ENCODE measurements at regions not wholly inside any gene's neighbourhood (a gene's known extent, or its start where the extent isn't known, plus 50 kb on each side); places are given as distances from the start of the nearest gene placed in this dataset.
A peak's percentile ranks its signal among the peaks of the same experiment; 100 is the strongest.

DNA sequence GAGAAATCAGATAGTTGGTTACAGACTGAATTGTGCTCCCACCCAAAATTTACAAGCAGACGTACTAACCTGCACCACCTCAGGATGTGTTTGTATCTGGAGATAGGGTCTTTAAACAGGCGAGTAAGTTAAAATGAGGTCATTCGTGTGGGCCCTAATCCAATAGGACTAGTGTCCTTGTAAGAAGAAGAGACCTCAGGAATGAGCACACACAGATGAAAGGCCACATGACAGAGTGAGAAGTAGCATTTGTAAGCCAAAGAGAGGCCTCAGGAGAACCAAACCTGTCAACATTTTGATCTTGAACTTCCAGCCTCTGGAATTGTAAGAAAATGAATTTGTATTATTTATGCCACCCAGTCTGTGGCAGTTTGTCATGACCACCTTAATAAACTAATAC, 149.5 kb upstream of the VWC2 start:
- TF ChIP-seq CTCF (conservative IDR thresholded peaks at IDR 0.05): no peak
- no peak for TF ChIP-seq ZFX (IDR thresholded peaks at IDR 0.05)
- no peak overlapping the region for H3K27ac ChIP-seq

DNA sequence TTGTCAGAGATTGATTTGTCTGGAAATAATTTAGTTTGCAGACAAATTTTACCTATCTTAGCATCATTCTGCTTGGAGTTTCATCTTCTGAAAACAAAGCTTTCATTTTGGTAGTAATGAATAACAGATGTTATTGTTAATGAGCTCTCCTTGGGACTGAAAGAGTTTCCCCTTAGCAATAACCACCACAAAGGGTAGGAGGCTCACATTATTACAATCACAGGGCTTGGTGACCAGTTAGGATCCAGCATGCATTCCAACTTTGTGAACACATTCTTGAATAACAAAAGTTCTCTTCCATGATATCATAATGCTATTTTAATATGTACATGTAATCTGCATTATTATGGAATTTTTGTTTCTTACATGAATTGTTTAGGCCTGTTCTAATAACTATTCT, 148.8 kb upstream of the VWC2 start:
- H3K27ac ChIP-seq: no peak overlapping the region
- no peak for TF ChIP-seq CTCF (conservative IDR thresholded peaks at IDR 0.05)
- no peak for TF ChIP-seq ZFX (IDR thresholded peaks at IDR 0.05)

DNA sequence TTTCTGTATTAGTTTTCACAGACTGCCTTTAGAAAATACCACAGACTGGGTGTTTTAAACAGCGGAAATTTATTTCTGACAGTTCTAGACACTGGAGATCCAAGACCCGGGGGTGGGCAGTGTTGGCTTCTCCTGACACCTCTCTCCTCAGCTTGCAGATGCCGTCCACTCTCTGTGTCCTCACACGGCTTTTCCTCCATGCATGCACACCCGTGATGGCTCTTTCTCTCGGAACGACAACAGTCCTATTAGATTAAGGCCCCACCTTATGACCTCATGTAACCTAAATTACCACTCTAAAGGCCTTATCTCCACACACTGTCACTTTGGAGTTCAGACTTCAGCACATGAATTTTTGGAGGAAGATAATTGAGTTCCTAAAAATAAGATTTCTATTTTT, 142.9 kb upstream of the VWC2 start:
- no peak for TF ChIP-seq CTCF (conservative IDR thresholded peaks at IDR 0.05)
- TF ChIP-seq ZFX (IDR thresholded peaks at IDR 0.05): no peak
- no peak overlapping the region for H3K27ac ChIP-seq

- TF ChIP-seq CTCF (conservative IDR thresholded peaks at IDR 0.05) (no peak), ZFX (IDR thresholded peaks at IDR 0.05) (no peak)
- H3K27ac ChIP-seq: peak overlapping the region; percentile 50
Measured at GRCh38 chr7:49631071-49631815, 142.2 kb upstream of the VWC2 start.

GRCh38 chr7:49631960-49632359, 141.5 kb upstream of the VWC2 start:
- peak overlapping the region; percentile 50; the same call in 1 of the 2 replicates for H3K27ac ChIP-seq
- TF ChIP-seq CTCF (conservative IDR thresholded peaks at IDR 0.05) (no peak), ZFX (IDR thresholded peaks at IDR 0.05) (no peak)

- TF ChIP-seq CTCF (conservative IDR thresholded peaks at IDR 0.05) (peak; percentile 30), ZFX (IDR thresholded peaks at IDR 0.05) (no peak)
Measured at GRCh38 chr7:49635800-49636199, 137.6 kb upstream of the VWC2 start.

GRCh38 chr7:49636400-49636799, 137.0 kb upstream of the VWC2 start:
- TF ChIP-seq ZFX (IDR thresholded peaks at IDR 0.05): no peak
- TF ChIP-seq CTCF (conservative IDR thresholded peaks at IDR 0.05): no peak

More at GRCh38 chr7:49635800-49636199, 137.6 kb upstream of the VWC2 start:
- H3K27ac ChIP-seq: no peak overlapping the region

More at GRCh38 chr7:49636400-49636799, 137.0 kb upstream of the VWC2 start:
- H3K27ac ChIP-seq: no peak overlapping the region

All from C4-2B (cell line).